ENCODE measurements at regions not wholly inside any gene's neighbourhood (a gene's known extent, or its start where the extent isn't known, plus 50 kb on each side); places are given as distances from the start of the nearest gene placed in this dataset.

DNA sequence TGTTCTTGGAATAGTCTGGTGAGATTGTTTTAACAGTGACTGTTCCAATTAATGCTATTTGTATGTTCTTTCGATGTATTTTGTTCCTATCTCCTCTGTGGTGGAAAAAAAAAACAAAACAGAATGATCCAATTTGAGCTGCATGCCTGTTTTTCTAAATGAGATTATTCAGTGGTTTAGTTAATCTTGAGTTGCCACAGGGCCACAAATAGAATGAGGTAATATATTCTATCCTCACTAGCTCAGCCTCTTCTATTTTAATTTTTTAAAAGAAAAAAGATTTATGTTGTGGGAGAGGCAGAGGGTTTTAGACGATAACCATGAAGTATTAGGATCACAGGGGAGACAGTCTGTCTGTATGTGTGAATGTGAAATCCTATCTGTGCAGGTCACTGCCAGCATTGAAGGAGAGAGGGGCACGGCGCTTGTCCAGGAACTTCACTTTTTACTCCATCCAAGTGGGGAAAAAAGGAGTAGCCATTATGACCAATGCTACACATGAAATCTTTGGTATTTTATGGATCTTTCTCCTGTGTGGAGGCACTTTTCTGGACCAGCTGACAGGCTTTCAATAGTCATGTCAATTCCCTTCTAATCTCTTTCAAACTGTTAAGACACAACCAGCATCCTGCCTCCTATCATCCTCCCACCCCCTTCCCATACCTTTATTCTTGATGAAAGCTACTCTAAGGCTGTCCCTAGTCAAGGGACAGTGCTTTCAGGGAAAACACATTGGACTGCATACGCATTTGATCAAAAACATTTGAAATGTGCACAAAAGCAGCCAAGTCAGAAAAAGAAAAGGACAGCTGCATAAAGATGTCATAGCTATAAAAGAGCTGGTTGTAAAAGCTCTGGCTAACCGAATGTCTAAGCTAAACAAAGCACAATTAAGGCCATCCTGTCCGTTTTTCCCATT lies 1063.8 kb upstream of the INTU start:
- DNase-seq (ENCODE audit: low read depth): no peak
- TF ChIP-seq, protein P1, sequence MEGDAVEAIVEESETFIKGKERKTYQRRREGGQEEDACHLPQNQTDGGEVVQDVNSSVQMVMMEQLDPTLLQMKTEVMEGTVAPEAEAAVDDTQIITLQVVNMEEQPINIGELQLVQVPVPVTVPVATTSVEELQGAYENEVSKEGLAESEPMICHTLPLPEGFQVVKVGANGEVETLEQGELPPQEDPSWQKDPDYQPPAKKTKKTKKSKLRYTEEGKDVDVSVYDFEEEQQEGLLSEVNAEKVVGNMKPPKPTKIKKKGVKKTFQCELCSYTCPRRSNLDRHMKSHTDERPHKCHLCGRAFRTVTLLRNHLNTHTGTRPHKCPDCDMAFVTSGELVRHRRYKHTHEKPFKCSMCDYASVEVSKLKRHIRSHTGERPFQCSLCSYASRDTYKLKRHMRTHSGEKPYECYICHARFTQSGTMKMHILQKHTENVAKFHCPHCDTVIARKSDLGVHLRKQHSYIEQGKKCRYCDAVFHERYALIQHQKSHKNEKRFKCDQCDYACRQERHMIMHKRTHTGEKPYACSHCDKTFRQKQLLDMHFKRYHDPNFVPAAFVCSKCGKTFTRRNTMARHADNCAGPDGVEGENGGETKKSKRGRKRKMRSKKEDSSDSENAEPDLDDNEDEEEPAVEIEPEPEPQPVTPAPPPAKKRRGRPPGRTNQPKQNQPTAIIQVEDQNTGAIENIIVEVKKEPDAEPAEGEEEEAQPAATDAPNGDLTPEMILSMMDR (conservative IDR thresholded peaks at IDR 0.05; ENCODE audit: control insufficient read depth, insufficient read depth, low read depth, low read length): no peak
- no peak overlapping the region for H3K4me3 ChIP-seq (ENCODE audit: control insufficient read depth, low read depth, low read length)

DNA sequence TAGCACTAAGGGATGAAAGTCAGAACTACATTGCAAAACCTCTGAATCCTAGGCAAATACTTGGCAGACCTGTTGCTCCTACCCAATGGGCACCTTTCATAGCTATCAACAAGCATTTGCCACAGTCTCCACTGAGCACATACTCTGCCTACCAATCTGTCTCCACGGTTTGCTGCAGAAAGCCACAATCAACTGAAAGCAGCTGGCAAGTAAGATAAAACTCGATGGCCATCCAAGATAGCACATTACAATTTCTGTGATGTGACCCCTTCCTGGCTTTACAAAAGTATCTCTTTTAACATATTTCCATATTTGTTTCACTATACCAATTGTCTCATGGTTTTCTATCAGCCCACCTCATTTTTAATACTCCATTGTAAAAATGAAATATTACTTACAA lies 1060.5 kb upstream of the INTU start:
- TF ChIP-seq, protein P1 (conservative IDR thresholded peaks at IDR 0.05; ENCODE audit: control insufficient read depth, insufficient read depth, low read depth, low read length): no peak
- no peak for DNase-seq (ENCODE audit: low read depth)

DNA sequence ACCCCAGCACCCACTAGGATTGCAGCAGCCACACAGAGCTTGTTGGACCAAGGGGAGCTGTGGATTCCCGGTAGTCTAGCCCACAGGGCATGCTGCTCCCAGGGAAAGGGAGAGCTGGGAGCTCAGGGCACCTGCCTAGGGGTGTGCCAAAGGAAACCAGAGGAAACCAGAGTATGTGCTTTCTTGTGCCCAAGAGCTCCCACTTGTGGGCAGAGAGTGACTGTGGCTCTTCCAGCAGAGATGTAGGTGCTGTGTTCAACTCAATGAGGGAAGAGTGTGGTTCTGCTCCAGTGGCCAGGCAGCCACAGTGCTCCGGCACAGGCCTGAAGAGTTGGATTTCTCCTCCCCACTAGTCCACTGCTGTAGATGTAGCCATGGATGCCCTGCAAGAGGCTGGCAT lies 1050.0 kb upstream of the INTU start:
- TF ChIP-seq, protein P1 (conservative IDR thresholded peaks at IDR 0.05; ENCODE audit: control insufficient read depth, insufficient read depth, low read depth, low read length): peak; percentile 22
- DNase-seq (ENCODE audit: low read depth): peak; percentile 6
- no peak overlapping the region for H3K4me3 ChIP-seq (ENCODE audit: control insufficient read depth, low read depth, low read length)

More for the DNA sequence above, 1060.5 kb upstream of the INTU start:
- no peak overlapping the region for H3K4me3 ChIP-seq (ENCODE audit: control insufficient read depth, low read depth, low read length)

DNA sequence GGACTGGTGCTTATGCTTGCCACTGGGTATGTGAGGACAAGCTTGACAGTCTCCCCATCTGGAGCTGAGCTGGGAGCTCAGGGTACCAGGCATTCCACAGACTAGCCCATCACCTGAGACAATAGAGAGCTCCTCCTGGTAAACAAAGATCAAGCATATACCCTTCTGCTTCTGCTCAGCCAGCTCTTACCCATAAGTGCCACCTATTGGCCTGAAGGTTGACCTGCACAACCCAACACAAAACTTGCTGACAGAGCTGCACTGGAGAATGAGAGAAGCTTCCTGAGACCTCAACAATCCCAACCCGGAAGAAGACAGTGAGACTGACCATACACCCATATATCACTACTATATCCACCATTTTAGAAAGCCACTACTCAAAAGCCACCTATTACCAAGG lies 1049.2 kb upstream of the INTU start:
- H3K4me3 ChIP-seq (ENCODE audit: control insufficient read depth, low read depth, low read length): no peak overlapping the region
- peak; percentile 30 for DNase-seq (ENCODE audit: low read depth)
- TF ChIP-seq, protein P1 (conservative IDR thresholded peaks at IDR 0.05; ENCODE audit: control insufficient read depth, insufficient read depth, low read depth, low read length): peak; percentile 49

DNA sequence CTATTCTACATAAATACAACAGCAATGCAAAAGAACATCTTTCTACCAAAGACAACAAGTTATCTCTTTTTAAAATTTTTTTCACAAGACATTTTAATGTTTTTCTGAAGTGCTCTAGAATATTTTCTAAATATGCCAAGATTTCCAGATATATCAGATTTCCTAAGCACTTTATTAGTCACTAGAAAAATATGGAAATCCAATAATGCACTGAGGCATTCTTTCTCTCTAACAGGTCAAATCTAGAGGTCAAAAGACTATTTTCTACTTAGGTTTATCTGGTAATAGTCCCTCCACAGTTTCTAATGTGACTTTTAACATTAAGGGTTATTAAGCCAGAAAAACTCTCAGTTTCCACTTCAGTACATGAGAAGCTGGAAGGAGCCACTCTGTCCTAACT lies 1041.2 kb upstream of the INTU start:
- H3K4me3 ChIP-seq (ENCODE audit: control insufficient read depth, low read depth, low read length): no peak overlapping the region
- TF ChIP-seq, protein P1 (conservative IDR thresholded peaks at IDR 0.05; ENCODE audit: control insufficient read depth, insufficient read depth, low read depth, low read length): no peak
- peak; percentile 11 for DNase-seq (ENCODE audit: low read depth)

DNA sequence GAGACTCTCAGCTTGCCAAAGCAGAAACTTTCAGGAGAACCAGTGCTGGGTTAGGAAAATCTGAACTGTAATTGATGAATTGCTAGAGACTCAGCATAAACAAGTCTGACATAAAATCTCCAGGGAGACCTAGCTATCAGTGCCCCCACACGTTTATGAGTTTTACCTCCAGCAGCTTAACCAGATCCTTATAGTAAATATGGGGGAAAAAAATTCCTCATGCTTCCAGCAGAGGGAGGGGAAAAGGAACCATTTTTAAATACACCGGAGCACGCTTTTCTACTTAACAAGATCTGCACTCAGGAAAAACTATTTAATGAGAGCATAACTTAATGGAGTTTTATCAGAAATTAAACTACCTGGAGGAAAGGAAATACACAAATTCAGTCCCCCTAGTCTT lies 1040.7 kb upstream of the INTU start:
- H3K4me3 ChIP-seq (ENCODE audit: control insufficient read depth, low read depth, low read length): no peak overlapping the region
- TF ChIP-seq, protein P1 (conservative IDR thresholded peaks at IDR 0.05; ENCODE audit: control insufficient read depth, insufficient read depth, low read depth, low read length): peak; percentile 43
- DNase-seq (ENCODE audit: low read depth): peak; percentile 12
